Right ventricle myocardium superior (tissue), 1 donor: ENCODE measurements at regions not wholly inside any gene's neighbourhood (a gene's known extent, or its start where the extent isn't known, plus 50 kb on each side); places are given as distances from the start of the nearest gene placed in this dataset.
"Not testable (repeated sequence)": the region's sequence is repeated elsewhere in the genome, so short reads cannot be mapped to it uniquely, and the experiment has no call there.

Experiments used
- ATAC-seq: fragments of 200-7000 bp; cut with Tn5 transposase; one replicate; pipeline ENCODE4 v1.9.1; 2020; ENCODE audit warnings: mild to moderate bottlenecking; ENCODE audit not compliant: poor library complexity
- DNase-seq: peaks from one replicate; pipeline ENCODE4 v3.0.0-alpha.2; 2020
- intact Hi-C: fragments of 100-400 bp; cut with DNase I; formaldehyde crosslinking; loops from one replicate; pipeline ENCODE4 v1.11.2; 2022
- donor health status: DM: no; HTN: yes; CAD: no; lungs with severe emphysema.

GRCh38 chr12:88866881-88867280, 286.6 kb upstream of the KITLG start:
- intact Hi-C loops = no loop called here
- no peak for ATAC-seq
- DNase-seq = no peak

- intact Hi-C loops = no loop called here
- DNase-seq (no peak), ATAC-seq (no peak)
Observed at GRCh38 chr12:88865537-88865936, 285.3 kb upstream of the KITLG start.

GRCh38 chr12:88860851-88861250, 280.6 kb upstream of the KITLG start:
- intact Hi-C loops = no loop called here
- no peak for ATAC-seq
- no peak for DNase-seq

- intact Hi-C loops = no loop called here
- DNase-seq = no peak
- no peak for ATAC-seq
Observed at GRCh38 chr12:88856201-88856600, 275.9 kb upstream of the KITLG start.

GRCh38 chr12:88855301-88855700, 275.0 kb upstream of the KITLG start:
- ATAC-seq = no peak

GRCh38 chr12:88854260-88854659, 274.0 kb upstream of the KITLG start:
- DNase-seq (no peak), ATAC-seq (no peak)
- intact Hi-C loops = no loop called here

More at GRCh38 chr12:88855301-88855700, 275.0 kb upstream of the KITLG start:
- intact Hi-C loops = no loop called here
- no peak for DNase-seq

GRCh38 chr12:88847246-88847645, 267.0 kb upstream of the KITLG start:
- intact Hi-C loops, DNase-seq, ATAC-seq: not testable (repeated sequence)

- ATAC-seq (no peak), DNase-seq (no peak)
Observed at GRCh38 chr12:88844426-88844825, 264.2 kb upstream of the KITLG start.

GRCh38 chr12:88842314-88842713, 262.0 kb upstream of the KITLG start:
- ATAC-seq (no peak), DNase-seq (no peak)
- intact Hi-C loops = no loop called here

More at GRCh38 chr12:88844426-88844825, 264.2 kb upstream of the KITLG start:
- intact Hi-C loops = no loop called here

GRCh38 chr12:88839486-88839885, 259.2 kb upstream of the KITLG start:
- ATAC-seq (no peak), DNase-seq (no peak)
- intact Hi-C loops = no loop called here

- no peak for DNase-seq
- no peak for ATAC-seq
- intact Hi-C loops = no loop called here
Observed at GRCh38 chr12:88836156-88836555, 255.9 kb upstream of the KITLG start.

GRCh38 chr12:88834226-88834625, 254.0 kb upstream of the KITLG start:
- no peak for DNase-seq
- ATAC-seq = no peak
- intact Hi-C loops = no loop called here

GRCh38 chr12:88833641-88834116, 253.4 kb upstream of the KITLG start:
- DNase-seq = no peak
- no peak for ATAC-seq
- intact Hi-C loops = no loop called here

GRCh38 chr12:88828537-88828936, 248.3 kb upstream of the KITLG start:
- ATAC-seq, intact Hi-C loops, DNase-seq: not testable (repeated sequence)

GRCh38 chr12:88820012-88820411, 239.7 kb upstream of the KITLG start:
- ATAC-seq (no peak), DNase-seq (no peak)
- intact Hi-C loops = no loop called here

- ATAC-seq (no peak), DNase-seq (no peak)
- intact Hi-C loops = no loop called here
Observed at GRCh38 chr12:88816201-88816600, 235.9 kb upstream of the KITLG start.

GRCh38 chr12:88814779-88815178, 234.5 kb upstream of the KITLG start:
- DNase-seq (no peak), ATAC-seq (no peak)
- intact Hi-C loops = no loop called here

- intact Hi-C loops = no loop called here
- ATAC-seq (no peak), DNase-seq (no peak)
Observed at GRCh38 chr12:88812610-88813009, 232.3 kb upstream of the KITLG start.

- intact Hi-C loops = no loop called here
- DNase-seq = no peak
- ATAC-seq = no peak
Observed at GRCh38 chr12:88810806-88811205, 230.5 kb upstream of the KITLG start.

GRCh38 chr12:88809841-88810240, 229.6 kb upstream of the KITLG start:
- DNase-seq, intact Hi-C loops, ATAC-seq: not testable (repeated sequence)

GRCh38 chr12:88805692-88806091, 225.4 kb upstream of the KITLG start:
- no peak for DNase-seq
- ATAC-seq = no peak
- intact Hi-C loops = no loop called here
